Skin epidermis (tissue), 12 donors: ENCODE measurements at regions not wholly inside any gene's neighbourhood (a gene's known extent, or its start where the extent isn't known, plus 50 kb on each side); places are given as distances from the start of the nearest gene placed in this dataset.

Experiments
- H3K27ac ChIP-seq, 21 experiments: fragments of 200-600 bp; sonication (generic) in 11 of 21; one replicate each; pipeline ENCODE4 v1.5.0; 2020; ENCODE audit warnings: mild to moderate bottlenecking in 3 of 21, inconsistent platforms in 2 of 21, moderate library complexity in 2 of 21
- H3K4me3 ChIP-seq, 7 experiments: fragments of 200-600 bp; sonication (generic) in 2 of 7; one replicate each; pipeline ENCODE4 v1.5.0; 2020; ENCODE audit warnings: inconsistent platforms in 2 of 7, mild to moderate bottlenecking in 2 of 7, moderate library complexity in 1 of 7

GRCh38 chr4:133095591-133095990 lies 53.5 kb upstream of the PCDH10 start:
- Histone ChIP-seq H3K4me3 (no peak overlapping the region), H3K27ac (no peak overlapping the region)

- H3K4me3 ChIP-seq: no peak overlapping the region
Observed at GRCh38 chr4:133096972-133097371, 52.1 kb upstream of the PCDH10 start.

More at GRCh38 chr4:133096972-133097371, 52.1 kb upstream of the PCDH10 start:
- no peak overlapping the region for H3K27ac ChIP-seq
